DND-41 (cell line): ENCODE measurements at regions not wholly inside any gene's neighbourhood (a gene's known extent, or its start where the extent isn't known, plus 50 kb on each side); places are given as distances from the start of the nearest gene placed in this dataset.

Experiments
- CTCF ChIP-seq: IDR thresholded peaks from 2 replicates; pipeline ENCODE4 v1.5.1; 2012; ENCODE audit warnings: borderline replicate concordance, low read length, moderate library complexity, mild to moderate bottlenecking; ENCODE audit not compliant: poor library complexity, severe bottlenecking; ENCODE audit errors: extremely low read depth
- EZH2 ChIP-seq: IDR thresholded peaks from 3 replicates; pipeline ENCODE4 v1.6.1; 2012; ENCODE audit warnings: borderline replicate concordance, low read depth, mild to moderate bottlenecking, moderate library complexity, low read length, inconsistent platforms; ENCODE audit not compliant: severe bottlenecking

DNA sequence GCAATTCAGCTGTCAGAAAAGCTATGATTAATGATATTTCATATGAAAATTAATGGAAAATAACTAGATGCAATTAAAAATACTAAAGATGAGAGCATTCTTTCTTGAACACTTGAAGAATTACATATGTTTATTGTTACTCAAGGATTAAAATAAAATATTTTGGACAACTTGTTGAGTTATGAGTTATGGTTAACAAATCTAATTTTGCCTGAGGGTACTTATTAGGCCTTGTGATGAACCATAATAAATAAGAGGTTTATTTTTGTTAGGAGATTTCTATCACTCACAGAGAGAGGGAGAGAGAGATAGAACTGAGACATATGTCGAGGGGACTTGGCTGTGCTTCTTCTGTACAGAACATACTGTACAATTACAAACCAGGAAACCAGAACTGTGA, 183.7 kb downstream of the ISL1 start:
- no peak for TF ChIP-seq CTCF
- no peak for TF ChIP-seq EZH2
